IMR-90 (cell line): ENCODE measurements at regions not wholly inside any gene's neighbourhood (a gene's known extent, or its start where the extent isn't known, plus 50 kb on each side); places are given as distances from the start of the nearest gene placed in this dataset.

ENCODE experiments used
- ATAC-seq: fragments of 200-7000 bp; cut with Tn5 transposase; 2 replicates; pipeline ENCODE4 v1.9.1; 2020; ENCODE audit warnings: low read depth, mild to moderate bottlenecking, moderate library complexity
- BruUV-seq: library from RNA; stranded (reverse); fragments of 400-500 nt; replicated peaks from 2 replicates; lab custom pipeline; 2021; lab: Mats Ljungman, UMichigan
- CTCF ChIA-PET: fragments of 300-600 bp; formaldehyde crosslinking; extraction: SDS; loops from one replicate; lab custom pipeline; 2021; ENCODE audit warnings: antibody characterized with exemption; lab: Yijun Ruan, JAX
- POLR2A ChIA-PET: fragments of 300-600 bp; sonication (Branson Sonifier 250); formaldehyde crosslinking; loops from one replicate; lab custom pipeline; 2022; ENCODE audit warnings: antibody characterized with exemption; ENCODE audit not compliant: unreplicated experiment; lab: Charles Lee
- DNase-seq: peaks from one replicate; pipeline ENCODE4 v3.0.0; 2013
- H2AFZ ChIP-seq: replicated peaks from 2 replicates; pipeline ENCODE3; 2013; ENCODE audit warnings: low read length, mild to moderate bottlenecking; ENCODE audit not compliant: poor library complexity
- H2AK5ac ChIP-seq: 2 replicates; pipeline ENCODE4 v1.6.1; 2013; ENCODE audit warnings: low read depth, low read length, inconsistent platforms
- H2AK9ac ChIP-seq: replicated peaks from 2 replicates; pipeline ENCODE3; 2013; ENCODE audit warnings: mild to moderate bottlenecking, low read depth, low read length, moderate library complexity; ENCODE audit not compliant: poor library complexity
- H2BK120ac ChIP-seq: 2 replicates; pipeline ENCODE4 v1.6.1; 2013; ENCODE audit warnings: low read depth, low read length, inconsistent platforms
- H2BK15ac ChIP-seq: 3 replicates; pipeline ENCODE4 v1.6.1; 2013; ENCODE audit warnings: low read depth, low read length, inconsistent platforms
- H2BK20ac ChIP-seq: 2 replicates; pipeline ENCODE4 v1.6.1; 2013; ENCODE audit warnings: low read depth, mild to moderate bottlenecking, inconsistent platforms, low read length, moderate library complexity
- H2BK5ac ChIP-seq: 2 replicates; pipeline ENCODE4 v1.6.1; 2013; ENCODE audit warnings: mild to moderate bottlenecking, low read depth, low read length, inconsistent platforms; ENCODE audit not compliant: poor library complexity, severe bottlenecking
- H3K14ac ChIP-seq: replicated peaks from 2 replicates; pipeline ENCODE4 v1.6.1; 2013; ENCODE audit warnings: low read depth, low read length, inconsistent platforms
- H3K18ac ChIP-seq: 2 replicates; pipeline ENCODE4 v1.6.1; 2013; ENCODE audit warnings: low read depth, low read length, control low read depth
- H3K23ac ChIP-seq: 2 replicates; pipeline ENCODE4 v1.6.1; 2013; ENCODE audit warnings: low read depth, low read length, inconsistent platforms
- H3K27ac ChIP-seq: 2 replicates; pipeline ENCODE4 v1.5.1; 2013; ENCODE audit warnings: mild to moderate bottlenecking, control low read depth, low read length; ENCODE audit not compliant: insufficient read depth
- H3K27me3 ChIP-seq: 2 replicates; pipeline ENCODE4 v1.6.1; 2013; ENCODE audit warnings: low read length; ENCODE audit not compliant: control insufficient read depth, insufficient read depth
- H3K36me3 ChIP-seq: 2 replicates; pipeline ENCODE4 v1.6.1; 2013; ENCODE audit warnings: low read length, mixed read lengths; ENCODE audit not compliant: control insufficient read depth, insufficient read depth
- H3K4ac ChIP-seq: 2 replicates; pipeline ENCODE4 v1.6.1; 2013; ENCODE audit warnings: low read depth, low read length, inconsistent platforms
- H3K4me1 ChIP-seq: 2 replicates; pipeline ENCODE4 v1.6.1; 2013; ENCODE audit warnings: low read length, mixed read lengths; ENCODE audit not compliant: control insufficient read depth, insufficient read depth
- H3K4me2 ChIP-seq: 2 replicates; pipeline ENCODE4 v1.6.1; 2013; ENCODE audit warnings: low read depth, mild to moderate bottlenecking, control low read depth, low read length, moderate library complexity
- H3K4me3 ChIP-seq: 2 replicates; pipeline ENCODE4 v1.5.1; 2013; ENCODE audit warnings: low read depth, mild to moderate bottlenecking, control low read depth, low read length, moderate library complexity; ENCODE audit not compliant: insufficient read depth
- H3K56ac ChIP-seq: 2 replicates; pipeline ENCODE4 v1.6.1; 2013; ENCODE audit warnings: low read length, inconsistent platforms; ENCODE audit not compliant: insufficient read depth; ENCODE audit errors: extremely low read depth
- H3K79me1 ChIP-seq, 2 experiments: 2 replicates each; pipeline ENCODE4 v1.6.1; 2013; ENCODE audit warnings: low read length in 2 of 2, inconsistent platforms in 1 of 2, low read depth in 1 of 2
- H3K9ac ChIP-seq: 2 replicates; pipeline ENCODE4 v1.6.1; 2013; ENCODE audit warnings: low read depth, low read length, control low read depth
- H3K9me1 ChIP-seq: 2 replicates; pipeline ENCODE4 v1.6.1; 2013; ENCODE audit warnings: low read length, inconsistent platforms; ENCODE audit not compliant: insufficient read depth
- H3K9me3 ChIP-seq: 2 replicates; pipeline ENCODE4 v1.6.1; 2013; ENCODE audit warnings: low read length; ENCODE audit not compliant: control insufficient read depth, insufficient read depth
- H4K20me1 ChIP-seq: 2 replicates; pipeline ENCODE4 v1.6.1; 2013; ENCODE audit warnings: low read length, inconsistent platforms; ENCODE audit not compliant: insufficient read depth
- H4K5ac ChIP-seq: 2 replicates; pipeline ENCODE4 v1.6.1; 2013; ENCODE audit warnings: mild to moderate bottlenecking, low read depth, low read length, control low read depth
- H4K8ac ChIP-seq, 2 experiments: 2 replicates each; pipeline ENCODE4 v1.6.1; 2013; ENCODE audit warnings: low read depth in 2 of 2, low read length in 2 of 2, control low read depth in 1 of 2, inconsistent platforms in 1 of 2
- H4K91ac ChIP-seq: 2 replicates; pipeline ENCODE4 v1.6.1; 2013; ENCODE audit warnings: low read depth, low read length, inconsistent platforms; ENCODE audit not compliant: insufficient read depth
- BHLHE40 ChIP-seq: fragments of 150-350 bp; IDR thresholded peaks from 2 replicates; pipeline ENCODE4 v1.6.1; 2016; ENCODE audit warnings: mild to moderate bottlenecking, low read depth, low read length
- CEBPB ChIP-seq: IDR thresholded peaks from 2 replicates; pipeline ENCODE4 v1.6.1; 2012; ENCODE audit warnings: low read depth, low read length, improper control_type of control experiment
- CHD1 ChIP-seq: IDR thresholded peaks from 2 replicates; pipeline ENCODE4 v1.6.1; 2012; ENCODE audit warnings: low read depth, low read length, improper control_type of control experiment
- ELK1 ChIP-seq: fragments of 150-350 bp; IDR thresholded peaks from 2 replicates; pipeline ENCODE4 v1.6.1; 2016; ENCODE audit warnings: low read depth, mild to moderate bottlenecking, low read length, moderate library complexity, borderline replicate concordance
- FOS ChIP-seq: fragments of 150-350 bp; IDR thresholded peaks from 2 replicates; pipeline ENCODE4 v1.6.1; 2016; ENCODE audit warnings: low read depth, low read length
- MAFK ChIP-seq: IDR thresholded peaks from 2 replicates; pipeline ENCODE4 v1.6.1; 2012; ENCODE audit warnings: low read depth, low read length, improper control_type of control experiment
- MAZ ChIP-seq: IDR thresholded peaks from 2 replicates; pipeline ENCODE4 v1.6.1; 2012; ENCODE audit warnings: low read depth, mild to moderate bottlenecking, low read length, improper control_type of control experiment, moderate library complexity, borderline replicate concordance
- MXI1 ChIP-seq: IDR thresholded peaks from 2 replicates; pipeline ENCODE4 v1.6.1; 2012; ENCODE audit warnings: low read depth, mild to moderate bottlenecking, low read length, moderate library complexity, borderline replicate concordance
- NFE2L2 ChIP-seq: fragments of 150-350 bp; IDR thresholded peaks from 2 replicates; pipeline ENCODE4 v1.6.1; 2016; ENCODE audit warnings: low read depth, mild to moderate bottlenecking, low read length
- POLR2A ChIP-seq: IDR thresholded peaks from 2 replicates; pipeline ENCODE4 v1.6.1; 2012; ENCODE audit warnings: mild to moderate bottlenecking, low read depth, low read length
- RAD21 ChIP-seq: IDR thresholded peaks from 2 replicates; pipeline ENCODE4 v1.6.1; 2012; ENCODE audit warnings: low read length, improper control_type of control experiment
- RCOR1 ChIP-seq: IDR thresholded peaks from 2 replicates; pipeline ENCODE4 v1.6.1; 2012; ENCODE audit warnings: mild to moderate bottlenecking, low read length, improper control_type of control experiment; ENCODE audit not compliant: insufficient replicate concordance
- RFX5 ChIP-seq: IDR thresholded peaks from 2 replicates; pipeline ENCODE4 v1.8.0; 2012; ENCODE audit warnings: low read depth, mild to moderate bottlenecking, low read length, moderate library complexity
- USF2 ChIP-seq: fragments of 150-350 bp; IDR thresholded peaks from 2 replicates; pipeline ENCODE4 v1.6.1; 2017; ENCODE audit warnings: mild to moderate bottlenecking, antibody characterized with exemption, low read length, low read depth
- WGBS, 2 experiments: methylation state at CpG; one replicate each; pipeline versions ENCODE4 v1.1.5 to v1.1.7; 2013; ENCODE audit warnings: missing lambda C conversion rate in 2 of 2; ENCODE audit not compliant: insufficient read length in 1 of 2; ENCODE audit errors: extremely low coverage in 2 of 2; 5-methylcytosine and 5-hydroxymethylcytosine counted together
- dilution Hi-C: fragments of 300-500 bp; cut with HindIII; formaldehyde crosslinking; loops from one replicate; pipeline ENCODE4 v1.14.3; 2018; ENCODE audit warnings: low sequenced_read_pairs; ENCODE audit not compliant: unreplicated experiment
- in situ Hi-C: fragments of 300-500 bp; cut with MboI; formaldehyde crosslinking; loops from 3 replicates; pipeline ENCODE4 v1.14.3; 2019; ENCODE audit warnings: low sequenced_read_pairs, inconsistent platforms, mixed read lengths
- intact Hi-C: fragments of 100-400 bp; cut with micrococcal nuclease; formaldehyde crosslinking; loops from 2 replicates; pipeline ENCODE4 v1.10.0; 2022
- TF ChIP-seq, protein P1 (sequence below): conservative IDR thresholded peaks from 2 replicates; pipeline ENCODE4 v1.5.1; 2012; ENCODE audit warnings: mild to moderate bottlenecking, low read depth, low read length, improper control_type of control experiment

- Histone ChIP-seq H4K5ac (no peak overlapping the region), H3K4me2 (no peak overlapping the region), H3K14ac (no peak overlapping the region), H2BK15ac (no peak overlapping the region), H3K23ac (no peak overlapping the region), H3K9me3 (peaks cover 1% of the 10 kb centered on the region; the same call in 1 of the 2 replicates), H3K4me3 (no peak overlapping the region), H3K27me3 (no peaks in the 10 kb centered on the region), H2BK5ac (no peak overlapping the region), H2AK5ac (no peak overlapping the region), H4K91ac (no peak overlapping the region), H3K79me1 (no peaks in the 10 kb centered on the region), H2BK20ac (no peak overlapping the region), H3K4ac (no peak overlapping the region), H3K4me1 (no peaks in the 10 kb centered on the region), H3K36me3 (no peaks in the 10 kb centered on the region), H2AK9ac (no peak overlapping the region), H2BK120ac (no peak overlapping the region), H2AFZ (no peak overlapping the region), H3K56ac (no peak overlapping the region), H4K20me1 (no peaks in the 10 kb centered on the region), H3K27ac (no peak overlapping the region), H3K9me1 (no peaks in the 10 kb centered on the region), H4K8ac (no peak overlapping the region), H3K18ac (no peak overlapping the region), H3K9ac (no peak overlapping the region)
- DNase-seq (no peak), ATAC-seq (no peak)
- in situ Hi-C loops (no loop called here), intact Hi-C loops (no loop called here), dilution Hi-C loops (no loop called here)
- BruUV-seq: no TSS peak
- TF ChIP-seq NFE2L2 (no peak), RAD21 (no peak), CEBPB (no peak), FOS (no peak), MAZ (no peak), USF2 (no peak), MAFK (no peak), RFX5 (no peak), POLR2A (no peak), RCOR1 (no peak), CHD1 (no peak), MXI1 (no peak), BHLHE40 (no peak), ELK1 (no peak)
- TF ChIP-seq, protein P1, sequence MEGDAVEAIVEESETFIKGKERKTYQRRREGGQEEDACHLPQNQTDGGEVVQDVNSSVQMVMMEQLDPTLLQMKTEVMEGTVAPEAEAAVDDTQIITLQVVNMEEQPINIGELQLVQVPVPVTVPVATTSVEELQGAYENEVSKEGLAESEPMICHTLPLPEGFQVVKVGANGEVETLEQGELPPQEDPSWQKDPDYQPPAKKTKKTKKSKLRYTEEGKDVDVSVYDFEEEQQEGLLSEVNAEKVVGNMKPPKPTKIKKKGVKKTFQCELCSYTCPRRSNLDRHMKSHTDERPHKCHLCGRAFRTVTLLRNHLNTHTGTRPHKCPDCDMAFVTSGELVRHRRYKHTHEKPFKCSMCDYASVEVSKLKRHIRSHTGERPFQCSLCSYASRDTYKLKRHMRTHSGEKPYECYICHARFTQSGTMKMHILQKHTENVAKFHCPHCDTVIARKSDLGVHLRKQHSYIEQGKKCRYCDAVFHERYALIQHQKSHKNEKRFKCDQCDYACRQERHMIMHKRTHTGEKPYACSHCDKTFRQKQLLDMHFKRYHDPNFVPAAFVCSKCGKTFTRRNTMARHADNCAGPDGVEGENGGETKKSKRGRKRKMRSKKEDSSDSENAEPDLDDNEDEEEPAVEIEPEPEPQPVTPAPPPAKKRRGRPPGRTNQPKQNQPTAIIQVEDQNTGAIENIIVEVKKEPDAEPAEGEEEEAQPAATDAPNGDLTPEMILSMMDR: no peak
- WGBS, 2 experiments: no CpG with 5 or more reads among the region's 2 CpGs
- CTCF ChIA-PET: no interaction called here
- POLR2A ChIA-PET: no interaction called here
Observed at GRCh38 chr3:79887213-79887612, 119.4 kb upstream of the ROBO1 start.
